ENCODE measurements at regions not wholly inside any gene's neighbourhood (a gene's known extent, or its start where the extent isn't known, plus 50 kb on each side); places are given as distances from the start of the nearest gene placed in this dataset.
A peak's percentile ranks its signal among the peaks of the same experiment; 100 is the strongest.
"Not testable (repeated sequence)": the region's sequence is repeated elsewhere in the genome, so short reads cannot be mapped to it uniquely, and the experiment has no call there.

GRCh38 chr7:97234494-97234893, 117.0 kb downstream of the SDHAF3 start:
- not testable (repeated sequence) for DNase-seq

GRCh38 chr7:97246317-97246716, 128.8 kb downstream of the SDHAF3 start:
- DNase-seq, result no peak

GRCh38 chr7:97258187-97258586, 140.7 kb downstream of the SDHAF3 start:
- DNase-seq, result not testable (repeated sequence)

- no peak for DNase-seq
Measured at GRCh38 chr7:97269741-97270140, 152.2 kb downstream of the SDHAF3 start.

GRCh38 chr7:97270280-97270679, 152.8 kb downstream of the SDHAF3 start:
- no peak for DNase-seq

GRCh38 chr7:97271619-97272018, 154.1 kb downstream of the SDHAF3 start:
- no peak for DNase-seq

- no peak for DNase-seq
Measured at GRCh38 chr7:97272237-97272975, 154.9 kb downstream of the SDHAF3 start.

- DNase-seq, result no peak
Measured at GRCh38 chr7:97275475-97275874, 158.0 kb downstream of the SDHAF3 start.

GRCh38 chr7:97280950-97281349, 163.5 kb downstream of the SDHAF3 start:
- no peak for DNase-seq

- no peak for DNase-seq
Measured at GRCh38 chr7:97285348-97285747, 167.8 kb downstream of the SDHAF3 start.

GRCh38 chr7:97293031-97293430, 175.5 kb downstream of the SDHAF3 start:
- DNase-seq, result no peak

GRCh38 chr7:97298561-97298960, 181.1 kb downstream of the SDHAF3 start:
- peak; percentile 0 for DNase-seq

- DNase-seq, result no peak
Measured at GRCh38 chr7:97305589-97305988, 188.1 kb downstream of the SDHAF3 start.

- no peak for DNase-seq
Measured at GRCh38 chr7:97307521-97308108, 190.1 kb downstream of the SDHAF3 start.

GRCh38 chr7:97313900-97314299, 196.4 kb downstream of the SDHAF3 start:
- no peak for DNase-seq

- DNase-seq, result no peak
Measured at GRCh38 chr7:97317575-97317974, 200.1 kb downstream of the SDHAF3 start.

GRCh38 chr7:97329871-97330270, 212.4 kb downstream of the SDHAF3 start:
- not testable (repeated sequence) for DNase-seq

- no peak for DNase-seq
Measured at GRCh38 chr7:97337849-97338248, 220.4 kb downstream of the SDHAF3 start.

GRCh38 chr7:97342512-97342911, 225.0 kb downstream of the SDHAF3 start:
- DNase-seq, result no peak

- no peak for DNase-seq
Measured at GRCh38 chr7:97346349-97346748, 228.9 kb downstream of the SDHAF3 start.

- DNase-seq, result no peak
Measured at GRCh38 chr7:97351488-97351887, 234.0 kb downstream of the SDHAF3 start.

GRCh38 chr7:97357459-97357858, 240.0 kb downstream of the SDHAF3 start:
- no peak for DNase-seq

- no peak for DNase-seq
Measured at GRCh38 chr7:97372882-97373281, 255.4 kb downstream of the SDHAF3 start.

GRCh38 chr7:97373736-97374135, 256.2 kb downstream of the SDHAF3 start:
- DNase-seq, result no peak

- DNase-seq, result no peak
Measured at GRCh38 chr7:97377713-97378112, 260.2 kb downstream of the SDHAF3 start.
